ENCODE measurements at regions not wholly inside any gene's neighbourhood (a gene's known extent, or its start where the extent isn't known, plus 50 kb on each side); places are given as distances from the start of the nearest gene placed in this dataset.
"Not testable (repeated sequence)": the region's sequence is repeated elsewhere in the genome, so short reads cannot be mapped to it uniquely, and the experiment has no call there.

GRCh38 chr10:8173866-8174243, 119.4 kb downstream of the GATA3 start:
- DNase-seq: no peak

DNA sequence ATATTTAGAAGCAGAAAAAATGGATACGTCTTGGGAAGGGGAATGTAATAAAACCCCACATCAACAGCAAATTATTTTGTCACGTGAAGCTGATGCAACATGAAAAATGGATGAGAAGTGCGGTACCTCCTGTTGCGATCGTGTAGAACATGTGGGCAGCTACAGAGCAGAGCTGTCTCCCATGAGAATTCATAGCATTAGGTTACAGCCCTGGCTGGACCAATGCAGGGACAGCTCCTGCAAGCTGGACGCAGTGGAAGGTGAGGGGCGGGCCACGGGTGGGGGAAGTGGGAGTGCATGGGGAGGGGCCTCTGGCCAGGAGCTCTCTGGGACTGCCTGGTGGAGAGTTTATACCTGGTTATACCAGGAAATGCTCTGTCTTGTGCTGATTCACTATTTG, 120.3 kb downstream of the GATA3 start:
- DNase-seq: no peak

DNA sequence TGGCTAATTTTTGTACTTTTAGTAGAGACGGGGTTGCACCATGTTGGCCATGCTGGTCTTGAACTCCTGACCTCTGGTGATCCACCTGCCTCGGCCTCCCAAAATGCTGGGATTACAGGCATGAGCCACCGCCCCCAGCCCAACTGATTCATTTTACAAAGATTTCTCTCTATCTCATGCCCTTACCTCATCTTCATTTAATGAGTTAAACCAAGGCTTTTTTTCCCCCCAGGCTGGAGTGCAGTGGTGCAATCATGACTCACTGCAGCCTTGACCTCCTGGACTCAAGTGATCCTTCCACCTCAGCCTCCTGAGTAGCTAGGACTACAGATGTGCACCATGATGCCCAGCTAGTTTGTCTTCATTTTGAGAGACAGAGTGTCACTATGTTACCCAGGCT, 123.0 kb downstream of the GATA3 start:
- not testable (repeated sequence) for DNase-seq

DNA sequence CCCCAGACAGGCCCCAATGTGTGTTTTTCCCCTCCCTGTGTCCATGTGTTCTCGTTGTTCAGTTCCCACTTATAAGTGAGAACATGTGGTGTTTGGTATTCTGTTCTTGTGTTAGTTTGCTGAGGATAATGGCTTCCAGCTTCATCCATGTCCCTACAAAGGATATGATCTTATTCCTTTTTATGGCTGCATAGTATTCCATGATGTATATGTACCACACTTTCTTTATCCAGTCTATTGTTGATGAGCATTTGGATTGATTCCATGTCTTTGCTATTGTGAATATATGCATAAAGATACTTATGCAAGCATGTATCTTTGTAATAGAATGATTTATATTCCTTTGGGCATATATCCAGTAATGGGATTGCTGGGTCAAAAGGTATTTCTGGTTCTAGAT, 125.3 kb downstream of the GATA3 start:
- DNase-seq: not testable (repeated sequence)

- no peak for DNase-seq
Measured at GRCh38 chr10:8180360-8181109, 126.0 kb downstream of the GATA3 start.

- no peak for DNase-seq
Measured at GRCh38 chr10:8181496-8182157, 127.1 kb downstream of the GATA3 start.

GRCh38 chr10:8182806-8183205, 128.3 kb downstream of the GATA3 start:
- no peak for DNase-seq

DNA sequence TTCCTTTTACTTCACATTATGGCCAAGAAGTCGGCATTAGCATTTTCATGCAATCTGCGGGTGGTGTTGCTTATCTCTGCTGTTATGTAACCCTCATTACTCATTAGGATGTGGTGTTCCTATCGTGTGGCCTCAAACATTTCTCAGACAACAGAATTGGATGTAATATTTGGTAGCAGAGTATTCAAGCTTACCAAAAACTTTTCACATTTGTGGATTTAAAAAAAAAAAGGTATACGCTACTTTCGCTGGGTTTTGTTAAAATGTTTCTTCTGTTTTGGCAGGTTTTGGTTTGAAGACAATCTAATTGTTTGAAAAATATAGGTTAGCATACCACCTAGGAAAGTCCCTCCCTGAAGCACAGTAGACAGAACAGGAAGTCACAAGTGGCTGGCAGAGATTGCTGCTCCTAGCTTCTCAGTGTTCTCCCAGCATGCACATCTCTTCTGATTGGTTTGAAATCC, 128.8 kb downstream of the GATA3 start:
- DNase-seq: no peak

DNA sequence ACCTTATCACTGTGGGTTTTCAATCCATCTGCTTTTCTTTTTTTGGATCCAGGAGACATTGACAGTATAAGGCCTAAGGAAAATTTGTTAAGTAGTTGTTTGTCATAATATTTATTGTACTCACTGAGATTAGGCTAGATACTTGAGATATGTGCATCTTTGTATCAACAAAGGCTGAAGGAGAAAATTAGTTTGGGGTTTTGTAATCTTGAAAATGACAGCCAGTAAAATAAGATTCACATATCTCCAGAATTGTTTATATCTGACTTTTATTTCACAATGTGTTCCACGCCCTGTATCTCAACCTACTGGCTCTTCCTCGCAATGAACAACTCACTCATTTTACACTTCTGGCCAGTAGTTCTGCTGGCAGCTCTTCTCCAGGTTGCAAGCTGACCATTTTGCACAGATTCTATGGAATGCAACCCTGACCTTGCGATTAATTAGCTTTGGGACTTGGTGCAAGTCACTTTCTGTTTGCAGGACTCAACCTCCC, 132.7 kb downstream of the GATA3 start:
- DNase-seq: no peak

GRCh38 chr10:8189458-8189857, 135.0 kb downstream of the GATA3 start:
- DNase-seq: no peak

DNA sequence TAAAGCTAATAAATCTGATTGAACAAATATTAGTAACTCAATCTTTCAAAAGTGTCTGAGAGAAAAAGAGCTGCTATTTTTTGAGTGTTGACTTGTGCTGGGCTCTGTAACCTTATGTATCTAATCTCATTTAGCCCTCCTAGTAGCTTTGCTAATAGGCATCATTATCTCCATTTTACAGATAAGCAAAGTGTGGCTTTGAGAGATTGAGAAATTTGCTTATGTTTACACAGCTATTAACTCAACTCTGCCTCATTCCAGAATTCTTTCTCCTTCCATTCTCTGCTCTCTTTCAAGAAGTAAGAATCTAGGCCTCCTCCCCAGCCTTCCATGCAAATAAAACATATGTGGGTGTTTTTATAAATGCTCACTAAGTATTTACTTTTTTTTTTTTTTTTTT, 137.8 kb downstream of the GATA3 start:
- DNase-seq: no peak

DNA sequence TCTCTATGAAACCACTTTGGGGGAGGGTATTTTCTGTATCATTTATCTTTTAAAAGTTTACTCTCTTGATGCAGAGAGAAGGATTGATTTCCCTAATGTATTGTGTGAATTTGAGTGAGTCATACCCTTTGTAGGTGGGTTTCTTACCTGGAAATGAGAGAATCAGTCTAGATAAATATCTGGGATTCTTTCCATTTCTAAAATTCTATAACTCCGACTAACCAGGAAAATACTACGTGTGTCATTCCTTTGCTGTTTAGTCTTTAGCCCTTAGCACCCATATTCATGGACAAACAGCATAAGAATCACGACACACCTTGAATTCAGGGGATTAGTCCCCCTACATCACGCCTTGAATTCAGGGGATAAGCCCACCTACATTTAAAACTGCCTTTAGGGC, 139.1 kb downstream of the GATA3 start:
- no peak for DNase-seq

GRCh38 chr10:8194050-8194449, 139.6 kb downstream of the GATA3 start:
- no peak for DNase-seq

DNA sequence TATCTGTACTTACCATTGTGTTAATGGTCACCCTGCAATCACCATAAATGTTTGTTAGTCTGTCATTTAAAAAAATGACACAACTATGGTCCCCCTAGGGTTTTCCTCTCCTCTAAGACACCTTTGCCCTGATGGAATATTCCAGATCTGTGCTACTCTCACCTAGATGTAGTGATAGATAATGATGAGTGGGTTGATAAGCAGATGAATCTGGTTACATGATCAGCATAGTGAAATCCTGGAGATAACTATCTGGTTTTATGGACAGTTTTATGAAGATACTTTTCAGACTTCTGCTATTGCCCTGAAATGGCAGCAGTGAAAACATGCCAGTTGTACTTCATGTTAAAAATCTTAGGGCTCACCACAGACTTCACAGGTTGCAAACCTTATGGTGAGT, 152.4 kb downstream of the GATA3 start:
- no peak for DNase-seq

DNA sequence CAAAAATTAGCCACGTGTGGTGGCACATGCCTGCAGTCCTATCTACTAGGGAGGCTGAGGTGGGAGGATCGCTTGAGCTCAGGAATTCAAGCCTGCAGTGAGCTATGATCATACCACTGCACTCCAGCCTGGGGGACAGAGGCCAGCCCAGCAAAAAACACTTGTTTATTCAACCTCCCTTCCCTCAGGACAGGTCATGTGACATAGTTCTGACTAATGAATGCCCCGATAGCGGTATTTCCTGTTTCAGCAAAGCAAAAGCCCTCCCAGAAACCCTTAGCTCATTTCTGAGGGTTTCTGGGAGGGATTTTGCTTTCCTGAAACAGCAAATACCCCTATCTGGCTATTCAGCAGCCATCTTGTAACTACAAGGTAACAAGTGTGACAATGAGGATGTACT, 157.1 kb downstream of the GATA3 start:
- no peak for DNase-seq

GRCh38 chr10:8213735-8214134, 159.2 kb downstream of the GATA3 start:
- DNase-seq: no peak

DNA sequence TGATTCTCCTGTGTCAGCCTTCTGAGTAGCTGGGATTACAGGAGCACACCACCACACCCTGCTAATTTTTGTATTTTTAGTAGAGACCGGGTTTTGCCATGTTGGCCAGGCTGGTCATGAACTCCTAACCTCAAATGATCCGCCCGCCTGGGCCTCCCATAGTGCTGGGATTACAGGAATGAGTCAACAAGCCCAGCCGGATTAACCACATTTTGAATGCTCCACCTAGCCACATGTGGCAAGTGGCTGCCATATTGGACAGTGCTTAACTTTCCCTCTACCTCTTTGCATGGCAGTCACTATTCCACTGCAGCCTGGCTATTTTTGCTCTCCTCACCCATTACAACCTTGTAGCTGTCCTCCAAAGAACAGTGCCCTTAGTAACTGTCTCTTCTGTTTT, 160.1 kb downstream of the GATA3 start:
- DNase-seq: no peak

DNA sequence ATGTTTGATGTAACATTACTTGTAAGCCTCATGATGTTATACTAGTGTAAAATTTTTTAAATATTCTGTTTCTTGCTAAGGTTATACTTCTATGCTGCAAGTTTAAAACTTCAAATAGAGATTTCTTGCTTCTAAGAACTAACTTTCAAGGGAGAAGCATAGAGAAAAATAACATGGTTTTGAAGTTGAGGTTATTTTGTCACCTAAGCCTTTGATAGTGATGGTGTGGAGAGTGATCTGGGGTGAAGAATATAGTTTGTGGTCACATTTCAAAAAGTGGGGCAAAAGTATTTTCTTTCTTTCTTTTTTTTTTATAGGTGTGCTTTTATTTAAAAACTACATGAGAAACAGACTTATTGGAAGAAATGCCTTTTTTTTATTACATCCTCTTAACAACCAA, 162.4 kb downstream of the GATA3 start:
- DNase-seq: no peak

DNA sequence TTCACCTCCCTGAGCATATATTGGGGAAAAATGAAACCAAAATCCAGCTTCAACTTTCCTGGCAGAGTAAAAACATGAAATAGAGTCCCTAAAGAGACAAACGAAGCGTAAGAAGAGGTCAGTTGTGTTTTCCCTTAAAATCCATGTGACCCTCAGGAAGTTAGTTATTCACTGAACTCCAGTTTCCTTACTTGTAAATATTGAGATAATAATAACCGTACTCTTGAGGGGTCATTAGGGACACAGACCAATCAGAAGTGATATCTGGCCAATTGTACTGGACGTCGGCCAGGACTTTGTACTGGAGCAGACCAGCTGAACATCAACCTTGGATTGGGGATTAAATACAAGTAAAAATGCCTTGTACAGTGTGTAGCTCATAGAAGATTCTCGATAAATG, 167.0 kb downstream of the GATA3 start:
- no peak for DNase-seq

GRCh38 chr10:8224591-8224990, 170.1 kb downstream of the GATA3 start:
- DNase-seq: no peak

DNA sequence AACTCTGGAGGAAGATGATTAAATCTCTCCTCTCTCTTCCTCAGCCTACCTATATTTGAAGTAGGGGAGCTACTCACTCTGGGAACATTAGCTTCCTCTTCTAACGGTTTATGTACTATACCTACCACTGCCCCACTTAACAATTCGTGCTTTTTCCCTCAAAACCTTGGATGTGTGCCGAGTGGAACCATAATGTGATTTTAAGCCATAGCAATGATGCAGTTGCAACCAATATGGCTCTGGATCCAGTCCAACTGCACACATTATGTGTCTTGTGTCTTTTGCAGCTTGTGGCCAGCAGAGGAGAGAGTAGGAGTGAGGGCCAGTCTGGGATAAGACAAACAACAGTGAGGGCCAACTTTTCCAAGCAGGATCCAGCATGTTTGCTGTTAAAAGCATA, 170.7 kb downstream of the GATA3 start:
- no peak for DNase-seq

GRCh38 chr10:8227246-8227645, 172.8 kb downstream of the GATA3 start:
- DNase-seq: no peak

DNA sequence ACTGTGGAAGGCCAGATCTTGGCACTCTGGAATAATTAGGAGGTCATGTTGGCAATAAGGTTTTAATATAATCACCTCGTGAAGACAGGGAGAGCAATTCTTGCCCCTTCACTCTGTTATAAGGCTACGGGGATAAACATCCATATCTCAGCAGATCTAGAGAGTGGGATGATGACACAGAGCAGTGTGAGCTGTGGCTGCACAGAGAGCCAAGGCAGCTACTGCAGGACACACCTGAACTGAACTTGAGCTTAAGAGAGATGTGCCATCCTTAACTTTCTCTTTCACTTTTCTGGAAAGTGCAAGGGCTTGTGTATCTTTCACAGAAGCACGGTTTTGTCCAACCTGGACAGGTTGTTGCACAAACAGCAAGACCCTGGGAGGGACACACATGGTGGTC, 174.7 kb downstream of the GATA3 start:
- no peak for DNase-seq

GRCh38 chr10:8230902-8231301, 176.4 kb downstream of the GATA3 start:
- no peak for DNase-seq

DNA sequence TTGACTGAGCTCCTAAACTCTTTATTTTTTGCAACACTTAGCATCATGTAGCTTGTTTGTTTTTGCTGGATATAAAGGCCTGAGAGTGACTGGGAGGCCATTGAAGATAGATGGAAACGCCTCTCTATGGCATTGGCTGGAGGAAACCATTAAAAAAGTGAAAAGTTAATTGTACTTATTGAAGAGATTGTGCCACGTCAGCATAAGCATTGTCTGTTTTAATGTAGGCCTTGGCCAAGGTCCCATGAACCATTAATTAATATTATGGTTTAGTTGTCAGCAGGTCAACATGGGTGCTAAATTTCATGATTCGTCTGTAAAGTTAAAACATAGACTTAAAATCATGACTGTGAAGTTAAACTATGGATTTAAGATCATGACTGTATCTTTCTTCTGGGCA, 178.6 kb downstream of the GATA3 start:
- no peak for DNase-seq

Measured in activated gamma-delta T cell (primary cell).